Trophoblast cell (in vitro differentiated cells and primary cell): ENCODE measurements at regions not wholly inside any gene's neighbourhood (a gene's known extent, or its start where the extent isn't known, plus 50 kb on each side); places are given as distances from the start of the nearest gene placed in this dataset.
A peak's percentile ranks its signal among the peaks of the same experiment; 100 is the strongest.

ENCODE experiments used
- DNase-seq, 2 donors: peaks; one replicate each; pipeline ENCODE4 v3.0.0-alpha.2; 2016
- H2AFZ ChIP-seq: 2 replicates; pipeline ENCODE4 v1.6.1; 2013; ENCODE audit warnings: low read length, moderate library complexity, mild to moderate bottlenecking; ENCODE audit not compliant: insufficient read depth, poor library complexity
- H2AK5ac ChIP-seq: 2 replicates; pipeline ENCODE4 v1.6.1; 2013; ENCODE audit warnings: mild to moderate bottlenecking, low read length
- H2BK120ac ChIP-seq: 2 replicates; pipeline ENCODE4 v1.6.1; 2013; ENCODE audit warnings: low read length, mild to moderate bottlenecking, moderate library complexity; ENCODE audit not compliant: insufficient read depth, poor library complexity
- H2BK12ac ChIP-seq: 2 replicates; pipeline ENCODE4 v1.6.1; 2013; ENCODE audit warnings: mild to moderate bottlenecking, low read length, moderate library complexity
- H2BK5ac ChIP-seq: 2 replicates; pipeline ENCODE4 v1.6.1; 2013; ENCODE audit warnings: low read length, low read depth, moderate library complexity, mild to moderate bottlenecking; ENCODE audit not compliant: poor library complexity
- H3K14ac ChIP-seq: 2 replicates; pipeline ENCODE4 v1.6.1; 2013; ENCODE audit warnings: mild to moderate bottlenecking, low read length
- H3K18ac ChIP-seq: 2 replicates; pipeline ENCODE4 v1.6.1; 2013; ENCODE audit warnings: mild to moderate bottlenecking, low read length
- H3K23ac ChIP-seq: 2 replicates; pipeline ENCODE4 v1.6.1; 2013; ENCODE audit warnings: low read length
- H3K27ac ChIP-seq: 2 replicates; pipeline ENCODE4 v1.5.1; 2013; ENCODE audit warnings: low read depth, mild to moderate bottlenecking, inconsistent platforms, low read length, moderate library complexity
- H3K27me3 ChIP-seq: 2 replicates; pipeline ENCODE4 v1.6.1; 2013; ENCODE audit warnings: inconsistent platforms, mild to moderate bottlenecking, low read length, moderate library complexity; ENCODE audit not compliant: insufficient read depth
- H3K36me3 ChIP-seq, 2 experiments: 1 replicate in 1 of 2; 2 replicates in 1 of 2; pipeline ENCODE4 v1.6.1; 2013; ENCODE audit warnings: low read length in 2 of 2, mild to moderate bottlenecking in 2 of 2, moderate library complexity in 1 of 2; ENCODE audit not compliant: insufficient read depth in 2 of 2, control insufficient read depth in 1 of 2
- H3K4ac ChIP-seq: 2 replicates; pipeline ENCODE4 v1.6.1; 2013; ENCODE audit warnings: low read depth, mild to moderate bottlenecking, low read length, moderate library complexity
- H3K4me1 ChIP-seq, 2 experiments: 1 replicate in 1 of 2; 2 replicates in 1 of 2; pipeline ENCODE4 v1.6.1; 2013; ENCODE audit warnings: low read length in 2 of 2, mild to moderate bottlenecking in 2 of 2, moderate library complexity in 1 of 2; ENCODE audit not compliant: insufficient read depth in 2 of 2, control insufficient read depth in 1 of 2
- H3K4me2 ChIP-seq: 2 replicates; pipeline ENCODE4 v1.6.1; 2013; ENCODE audit warnings: inconsistent platforms, mild to moderate bottlenecking, low read length, moderate library complexity
- H3K4me3 ChIP-seq: 2 replicates; pipeline ENCODE4 v1.5.1; 2013; ENCODE audit warnings: mild to moderate bottlenecking, low read depth, low read length, inconsistent platforms
- H3K79me1 ChIP-seq: one replicate; pipeline ENCODE4 v1.6.1; 2013; ENCODE audit warnings: low read length
- H3K79me2 ChIP-seq: 2 replicates; pipeline ENCODE4 v1.6.1; 2013; ENCODE audit warnings: low read length, mild to moderate bottlenecking; ENCODE audit not compliant: control insufficient read depth, insufficient read depth, poor library complexity
- H3K9ac ChIP-seq: 2 replicates; pipeline ENCODE4 v1.6.1; 2013; ENCODE audit warnings: mild to moderate bottlenecking, low read length
- H3K9me3 ChIP-seq: 2 replicates; pipeline ENCODE4 v1.6.1; 2013; ENCODE audit warnings: low read depth, mild to moderate bottlenecking, control low read depth, inconsistent platforms, low read length; ENCODE audit not compliant: insufficient read depth
- H4K12ac ChIP-seq: 2 replicates; pipeline ENCODE4 v1.6.1; 2013; ENCODE audit warnings: low read depth, mild to moderate bottlenecking, low read length, moderate library complexity
- H4K8ac ChIP-seq: 2 replicates; pipeline ENCODE4 v1.6.1; 2013; ENCODE audit warnings: low read depth, mild to moderate bottlenecking, low read length, moderate library complexity
- H4K91ac ChIP-seq: one replicate; pipeline ENCODE4 v1.6.1; 2013; ENCODE audit warnings: low read depth, mild to moderate bottlenecking, low read length, moderate library complexity
- whole genome bisulfite sequencing: extraction: QIAGEN DNeasy Blood & Tissue Kit; methylation state at CpG from one replicate; pipeline ENCODE4 v1.1.7; 2013; ENCODE audit warnings: missing lambda C conversion rate; ENCODE audit not compliant: insufficient read length, insufficient coverage; ENCODE audit errors: extremely low coverage; 5-methylcytosine and 5-hydroxymethylcytosine counted together

DNA sequence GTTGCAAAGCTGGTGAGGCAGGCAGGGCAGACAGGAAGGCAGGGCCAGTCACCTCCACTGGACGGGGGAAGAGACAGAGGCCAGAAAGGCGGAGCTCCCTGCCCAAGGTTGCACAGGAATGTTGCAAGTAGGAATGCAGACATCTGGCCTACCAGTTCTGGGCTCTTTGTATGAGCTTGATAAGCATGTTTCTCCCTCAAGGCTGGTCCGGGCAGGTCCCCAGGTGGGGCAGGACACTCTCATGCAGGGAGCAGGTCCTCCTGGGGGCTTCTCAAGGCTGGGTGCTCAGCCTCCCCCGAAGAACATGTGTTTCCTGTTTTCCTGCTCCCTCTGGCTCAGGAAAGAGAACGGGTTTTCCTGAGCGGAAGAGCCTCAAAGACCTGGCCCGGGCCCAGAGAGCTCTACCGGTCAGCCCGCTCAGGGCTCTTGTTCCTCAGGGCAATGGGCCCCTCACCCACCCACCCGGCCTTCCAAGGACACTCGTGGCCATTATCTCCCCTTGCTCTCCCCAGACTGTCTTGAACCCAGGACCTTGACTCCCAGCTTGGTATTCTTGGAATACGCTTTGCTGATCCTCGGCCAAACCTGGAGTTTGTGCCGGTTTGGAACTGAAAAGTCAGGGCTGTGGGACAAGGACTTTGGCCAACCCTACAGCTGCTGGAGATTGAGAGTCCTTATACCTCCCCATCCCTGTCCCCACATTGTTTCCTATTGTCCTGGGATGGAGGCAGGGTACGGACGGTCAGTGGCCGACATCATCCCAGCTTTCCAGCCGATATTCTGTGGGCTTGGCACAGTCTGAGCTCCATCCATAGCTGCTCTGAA lies 87.7 kb upstream of the HAAO start:
- no peak overlapping the region for H3K9ac ChIP-seq
- H3K79me2 ChIP-seq: no peaks in the 10 kb centered on the region
- H3K23ac ChIP-seq: no peak overlapping the region
- H3K36me3 ChIP-seq: no peaks in the 10 kb centered on the region
- H3K14ac ChIP-seq: peak overlapping the region; percentile 19
- H4K12ac ChIP-seq: no peak overlapping the region
- no peak overlapping the region for H3K18ac ChIP-seq
- peak overlapping the region; percentile 29 for H2BK120ac ChIP-seq
- H3K27me3 ChIP-seq: no peaks in the 10 kb centered on the region
- no peak overlapping the region for H2AFZ ChIP-seq
- H3K79me1 ChIP-seq: peaks cover 3% of the 10 kb centered on the region
- H3K9me3 ChIP-seq: no peaks in the 10 kb centered on the region
- no CpG with 5 or more reads among the region's 18 CpGs for WGBS
- peak overlapping the region; percentile 31 for H3K27ac ChIP-seq
- H2BK12ac ChIP-seq: peak overlapping the region; percentile 67
- H3K4me2 ChIP-seq: no peak overlapping the region
- H3K4me3 ChIP-seq: no peak overlapping the region
- DNase-seq: peak; percentile 74 to 86
- peak overlapping the region; percentile 47 for H4K8ac ChIP-seq
- no peak overlapping the region for H3K4ac ChIP-seq
- peak overlapping the region; percentile 16 for H4K91ac ChIP-seq
- peaks cover 17 to 21% of the 10 kb centered on the region in 2 experiments for H3K4me1 ChIP-seq
- no peak overlapping the region for H2BK5ac ChIP-seq
- peak overlapping the region; percentile 50 for H2AK5ac ChIP-seq

DNA sequence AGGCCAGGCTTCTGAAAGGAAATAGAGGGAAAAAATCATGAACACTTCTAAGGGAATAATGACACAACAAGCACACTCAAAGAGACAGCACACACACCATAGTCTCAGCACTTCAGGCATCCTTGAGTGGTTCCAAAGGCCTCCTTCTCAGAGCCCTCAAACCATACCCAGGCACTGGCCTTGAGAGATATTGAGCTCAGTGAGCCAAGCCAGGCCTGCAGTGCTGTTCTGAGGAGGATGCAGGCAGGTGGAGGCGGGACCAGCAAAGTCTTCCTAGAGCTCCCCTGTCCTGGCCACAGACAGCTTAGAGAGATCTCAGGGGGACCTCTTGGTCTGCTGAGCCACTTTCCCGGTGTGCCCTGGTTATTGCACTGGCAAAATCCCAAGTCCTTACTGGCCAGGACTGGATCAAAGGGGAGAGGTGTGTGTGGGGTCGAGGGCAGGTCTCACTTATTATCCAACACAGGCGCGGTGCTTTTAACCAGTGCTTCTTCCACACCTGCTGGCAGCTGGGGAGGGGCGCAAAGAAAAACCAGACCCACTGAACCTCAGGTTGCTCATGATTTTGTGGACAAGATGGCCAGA lies 86.8 kb upstream of the HAAO start:
- H3K4me2 ChIP-seq: no peak overlapping the region
- no peak for DNase-seq
- H3K14ac ChIP-seq: no peak overlapping the region
- no peaks in the 10 kb centered on the region for H3K9me3 ChIP-seq
- H3K23ac ChIP-seq: no peak overlapping the region
- no peaks in the 10 kb centered on the region for H3K36me3 ChIP-seq
- H2AFZ ChIP-seq: no peak overlapping the region
- H3K4me1 ChIP-seq: peaks cover 17 to 21% of the 10 kb centered on the region in 2 experiments
- H3K18ac ChIP-seq: no peak overlapping the region
- no peaks in the 10 kb centered on the region for H3K27me3 ChIP-seq
- no CpG with 5 or more reads among the region's 6 CpGs for WGBS
- H2BK12ac ChIP-seq: no peak overlapping the region
- peak overlapping the region; percentile 3 for H3K27ac ChIP-seq
- H3K79me1 ChIP-seq: peaks cover 3% of the 10 kb centered on the region
- H4K8ac ChIP-seq: peak overlapping the region; percentile 9
- H4K91ac ChIP-seq: no peak overlapping the region
- no peak overlapping the region for H3K4ac ChIP-seq
- no peak overlapping the region for H3K9ac ChIP-seq
- no peaks in the 10 kb centered on the region for H3K79me2 ChIP-seq
- H4K12ac ChIP-seq: no peak overlapping the region
- H2BK5ac ChIP-seq: no peak overlapping the region
- H3K4me3 ChIP-seq: no peak overlapping the region
- H2AK5ac ChIP-seq: no peak overlapping the region
- no peak overlapping the region for H2BK120ac ChIP-seq

DNA sequence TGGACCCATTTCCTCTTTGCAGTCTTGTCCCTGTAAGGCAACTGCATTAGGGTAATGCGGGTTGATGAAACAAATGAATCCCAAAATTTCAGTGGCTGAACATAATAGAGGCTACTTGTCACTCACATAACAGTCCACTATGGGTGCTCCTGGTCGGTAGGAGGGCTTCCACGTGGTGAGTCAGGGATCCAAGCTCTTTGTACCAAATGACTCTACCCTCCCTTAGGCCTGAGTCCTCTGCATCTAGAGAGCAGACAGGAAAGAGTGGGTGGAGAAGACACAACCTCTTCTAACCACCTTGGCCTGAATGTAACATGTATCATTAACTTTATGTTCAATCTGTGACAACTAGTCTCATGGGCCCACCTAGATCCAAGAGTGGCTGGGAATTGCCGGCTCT lies 86.2 kb upstream of the HAAO start:
- Histone ChIP-seq H4K8ac (no peak overlapping the region), H2AFZ (no peak overlapping the region), H3K23ac (no peak overlapping the region), H3K14ac (no peak overlapping the region), H3K9me3 (no peaks in the 10 kb centered on the region), H2BK12ac (no peak overlapping the region), H3K4me2 (no peak overlapping the region), H3K27me3 (no peaks in the 10 kb centered on the region), H3K4me1 (peaks cover 17 to 21% of the 10 kb centered on the region in 2 experiments), H4K12ac (no peak overlapping the region), H3K79me2 (no peaks in the 10 kb centered on the region), H3K4me3 (no peak overlapping the region), H2BK5ac (no peak overlapping the region), H3K79me1 (peaks cover 3% of the 10 kb centered on the region), H4K91ac (no peak overlapping the region), H2BK120ac (no peak overlapping the region), H3K36me3 (no peaks in the 10 kb centered on the region), H2AK5ac (no peak overlapping the region), H3K27ac (no peak overlapping the region), H3K18ac (no peak overlapping the region), H3K9ac (no peak overlapping the region), H3K4ac (no peak overlapping the region)
- no CpG with 5 or more reads among the region's 4 CpGs for WGBS
- DNase-seq: no peak

DNA sequence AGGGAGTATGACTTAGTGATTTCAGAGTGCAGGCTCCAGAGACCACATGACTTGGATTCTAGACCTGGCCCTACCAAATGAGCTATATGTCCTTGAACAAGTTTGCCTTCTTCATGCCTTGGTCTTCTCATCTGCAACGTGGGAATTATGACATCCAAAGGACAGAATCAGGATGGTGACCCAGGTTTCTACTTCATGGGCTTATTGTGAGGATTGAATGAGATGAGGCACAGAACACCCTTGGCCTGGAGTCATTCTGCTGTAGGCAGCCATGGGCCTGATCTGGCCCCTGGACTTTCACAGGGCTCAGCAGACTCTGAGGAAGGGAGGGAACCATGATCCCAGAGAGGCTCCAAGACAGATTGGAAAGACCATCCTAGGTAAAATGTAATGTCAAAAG lies 85.6 kb upstream of the HAAO start:
- Histone ChIP-seq H3K79me1 (peaks cover 3% of the 10 kb centered on the region), H3K4ac (no peak overlapping the region), H3K27me3 (no peaks in the 10 kb centered on the region), H3K9me3 (no peaks in the 10 kb centered on the region), H3K79me2 (no peaks in the 10 kb centered on the region), H3K4me3 (no peak overlapping the region), H3K4me2 (no peak overlapping the region), H2BK12ac (no peak overlapping the region), H2AK5ac (no peak overlapping the region), H3K36me3 (no peaks in the 10 kb centered on the region), H3K9ac (no peak overlapping the region), H3K18ac (no peak overlapping the region), H2BK120ac (no peak overlapping the region), H3K27ac (no peak overlapping the region), H4K12ac (no peak overlapping the region), H3K14ac (no peak overlapping the region), H4K91ac (no peak overlapping the region), H3K4me1 (peaks cover 17 to 21% of the 10 kb centered on the region in 2 experiments), H2AFZ (no peak overlapping the region), H2BK5ac (no peak overlapping the region), H4K8ac (no peak overlapping the region), H3K23ac (no peak overlapping the region)
- WGBS: no CpG with 5 or more reads among the region's 1 CpG
- DNase-seq: no peak
